ENCODE measurements at regions not wholly inside any gene's neighbourhood (a gene's known extent, or its start where the extent isn't known, plus 50 kb on each side); places are given as distances from the start of the nearest gene placed in this dataset.

GRCh38 chr22:48247829-48248228 lies 1485.4 kb downstream of the TBC1D22A start:
- Histone ChIP-seq H3K4me3 (ENCODE audit: low read depth in 1 of 2, low read length in 2 of 2) (no peak overlapping the region), H3K36me3 (ENCODE audit: control insufficient read depth in 1 of 2, insufficient read depth in 2 of 2, low read length in 2 of 2) (no peaks in the 10 kb centered on the region), H3K27me3 (ENCODE audit: low read depth, low read length) (no peaks in the 10 kb centered on the region), H3K4me1 (ENCODE audit: control insufficient read depth in 1 of 2, insufficient read depth in 2 of 2, low read length in 2 of 2) (no peaks in the 10 kb centered on the region), H3K9me3 (ENCODE audit: control insufficient read depth in 1 of 2, low read length in 2 of 2) (no peaks in the 10 kb centered on the region), H3K27ac (ENCODE audit: low read length) (no peak overlapping the region)

GRCh38 chr22:48245196-48245485 lies 1482.7 kb downstream of the TBC1D22A start:
- H3K27ac ChIP-seq (ENCODE audit: low read length) = no peak overlapping the region
- no peaks in the 10 kb centered on the region for H3K9me3 ChIP-seq (ENCODE audit: control insufficient read depth in 1 of 2, low read length in 2 of 2)
- no peak overlapping the region for H3K4me3 ChIP-seq (ENCODE audit: low read depth in 1 of 2, low read length in 2 of 2)
- no peaks in the 10 kb centered on the region for H3K4me1 ChIP-seq (ENCODE audit: control insufficient read depth in 1 of 2, insufficient read depth in 2 of 2, low read length in 2 of 2)
- no peaks in the 10 kb centered on the region for H3K27me3 ChIP-seq (ENCODE audit: low read depth, low read length)
- no peaks in the 10 kb centered on the region for H3K36me3 ChIP-seq (ENCODE audit: control insufficient read depth in 1 of 2, insufficient read depth in 2 of 2, low read length in 2 of 2)

- Histone ChIP-seq H3K4me3 (ENCODE audit: low read depth in 1 of 2, low read length in 2 of 2) (no peak overlapping the region), H3K27me3 (ENCODE audit: low read depth, low read length) (no peaks in the 10 kb centered on the region)
These were observed 1482.1 kb downstream of the TBC1D22A start for GRCh38 chr22:48244388-48245195.

GRCh38 chr22:48242461-48242864 lies 1480.0 kb downstream of the TBC1D22A start:
- no peaks in the 10 kb centered on the region for H3K36me3 ChIP-seq (ENCODE audit: control insufficient read depth in 1 of 2, insufficient read depth in 2 of 2, low read length in 2 of 2)
- no peaks in the 10 kb centered on the region for H3K9me3 ChIP-seq (ENCODE audit: control insufficient read depth in 1 of 2, low read length in 2 of 2)
- no peak overlapping the region for H3K4me3 ChIP-seq (ENCODE audit: low read depth in 1 of 2, low read length in 2 of 2)
- H3K27ac ChIP-seq (ENCODE audit: low read length) = no peak overlapping the region
- no peaks in the 10 kb centered on the region for H3K4me1 ChIP-seq (ENCODE audit: control insufficient read depth in 1 of 2, insufficient read depth in 2 of 2, low read length in 2 of 2)
- no peaks in the 10 kb centered on the region for H3K27me3 ChIP-seq (ENCODE audit: low read depth, low read length)

More at GRCh38 chr22:48244388-48245195, 1482.1 kb downstream of the TBC1D22A start:
- Histone ChIP-seq H3K36me3 (ENCODE audit: control insufficient read depth in 1 of 2, insufficient read depth in 2 of 2, low read length in 2 of 2) (no peaks in the 10 kb centered on the region), H3K4me1 (ENCODE audit: control insufficient read depth in 1 of 2, insufficient read depth in 2 of 2, low read length in 2 of 2) (no peaks in the 10 kb centered on the region), H3K9me3 (ENCODE audit: control insufficient read depth in 1 of 2, low read length in 2 of 2) (no peaks in the 10 kb centered on the region), H3K27ac (ENCODE audit: low read length) (no peak overlapping the region)

- Histone ChIP-seq H3K4me3 (ENCODE audit: low read depth in 1 of 2, low read length in 2 of 2) (no peak overlapping the region), H3K4me1 (ENCODE audit: control insufficient read depth in 1 of 2, insufficient read depth in 2 of 2, low read length in 2 of 2) (no peaks in the 10 kb centered on the region), H3K36me3 (ENCODE audit: control insufficient read depth in 1 of 2, insufficient read depth in 2 of 2, low read length in 2 of 2) (no peaks in the 10 kb centered on the region), H3K9me3 (ENCODE audit: control insufficient read depth in 1 of 2, low read length in 2 of 2) (no peaks in the 10 kb centered on the region), H3K27me3 (ENCODE audit: low read depth, low read length) (no peaks in the 10 kb centered on the region), H3K27ac (ENCODE audit: low read length) (no peak overlapping the region)
These were observed 1479.2 kb downstream of the TBC1D22A start for GRCh38 chr22:48241658-48242057.

- Histone ChIP-seq H3K27me3 (ENCODE audit: low read depth, low read length) (no peaks in the 10 kb centered on the region), H3K4me3 (ENCODE audit: low read depth in 1 of 2, low read length in 2 of 2) (no peak overlapping the region), H3K36me3 (ENCODE audit: control insufficient read depth in 1 of 2, insufficient read depth in 2 of 2, low read length in 2 of 2) (no peaks in the 10 kb centered on the region), H3K4me1 (ENCODE audit: control insufficient read depth in 1 of 2, insufficient read depth in 2 of 2, low read length in 2 of 2) (no peaks in the 10 kb centered on the region), H3K27ac (ENCODE audit: low read length) (no peak overlapping the region), H3K9me3 (ENCODE audit: control insufficient read depth in 1 of 2, low read length in 2 of 2) (no peaks in the 10 kb centered on the region)
These were observed 1478.4 kb downstream of the TBC1D22A start for GRCh38 chr22:48240935-48241230.

GRCh38 chr22:48240148-48240934 lies 1477.9 kb downstream of the TBC1D22A start:
- Histone ChIP-seq H3K4me1 (ENCODE audit: control insufficient read depth in 1 of 2, insufficient read depth in 2 of 2, low read length in 2 of 2) (no peaks in the 10 kb centered on the region), H3K27me3 (ENCODE audit: low read depth, low read length) (no peaks in the 10 kb centered on the region), H3K36me3 (ENCODE audit: control insufficient read depth in 1 of 2, insufficient read depth in 2 of 2, low read length in 2 of 2) (no peaks in the 10 kb centered on the region), H3K27ac (ENCODE audit: low read length) (no peak overlapping the region), H3K4me3 (ENCODE audit: low read depth in 1 of 2, low read length in 2 of 2) (no peak overlapping the region), H3K9me3 (ENCODE audit: control insufficient read depth in 1 of 2, low read length in 2 of 2) (no peaks in the 10 kb centered on the region)

- no peaks in the 10 kb centered on the region for H3K4me1 ChIP-seq (ENCODE audit: control insufficient read depth in 1 of 2, insufficient read depth in 2 of 2, low read length in 2 of 2)
- H3K27ac ChIP-seq (ENCODE audit: low read length) = no peak overlapping the region
- no peaks in the 10 kb centered on the region for H3K27me3 ChIP-seq (ENCODE audit: low read depth, low read length)
- no peaks in the 10 kb centered on the region for H3K36me3 ChIP-seq (ENCODE audit: control insufficient read depth in 1 of 2, insufficient read depth in 2 of 2, low read length in 2 of 2)
- no peaks in the 10 kb centered on the region for H3K9me3 ChIP-seq (ENCODE audit: control insufficient read depth in 1 of 2, low read length in 2 of 2)
- H3K4me3 ChIP-seq (ENCODE audit: low read depth in 1 of 2, low read length in 2 of 2) = no peak overlapping the region
These were observed 1477.2 kb downstream of the TBC1D22A start for GRCh38 chr22:48239461-48240147.

GRCh38 chr22:48238966-48239365 lies 1476.5 kb downstream of the TBC1D22A start:
- Histone ChIP-seq H3K4me1 (ENCODE audit: control insufficient read depth in 1 of 2, insufficient read depth in 2 of 2, low read length in 2 of 2) (no peaks in the 10 kb centered on the region), H3K27me3 (ENCODE audit: low read depth, low read length) (no peaks in the 10 kb centered on the region), H3K9me3 (ENCODE audit: control insufficient read depth in 1 of 2, low read length in 2 of 2) (peaks cover 0 to under 1% of the 10 kb centered on the region in 2 donors), H3K36me3 (ENCODE audit: control insufficient read depth in 1 of 2, insufficient read depth in 2 of 2, low read length in 2 of 2) (no peaks in the 10 kb centered on the region), H3K27ac (ENCODE audit: low read length) (no peak overlapping the region), H3K4me3 (ENCODE audit: low read depth in 1 of 2, low read length in 2 of 2) (no peak overlapping the region)

- Histone ChIP-seq H3K27ac (ENCODE audit: low read length) (no peak overlapping the region), H3K4me3 (ENCODE audit: low read depth in 1 of 2, low read length in 2 of 2) (no peak overlapping the region), H3K9me3 (ENCODE audit: control insufficient read depth in 1 of 2, low read length in 2 of 2) (peaks cover 0 to 4% of the 10 kb centered on the region in 2 donors), H3K4me1 (ENCODE audit: control insufficient read depth in 1 of 2, insufficient read depth in 2 of 2, low read length in 2 of 2) (no peaks in the 10 kb centered on the region), H3K27me3 (ENCODE audit: low read depth, low read length) (no peaks in the 10 kb centered on the region), H3K36me3 (ENCODE audit: control insufficient read depth in 1 of 2, insufficient read depth in 2 of 2, low read length in 2 of 2) (no peaks in the 10 kb centered on the region)
These were observed 1476.0 kb downstream of the TBC1D22A start for GRCh38 chr22:48238284-48238915.

Data from muscle layer of duodenum (tissue), 2 donors.